Neuronal stem cell (in vitro differentiated cells): ENCODE measurements at regions not wholly inside any gene's neighbourhood (a gene's known extent, or its start where the extent isn't known, plus 50 kb on each side); places are given as distances from the start of the nearest gene placed in this dataset.

Experiments used
- DNase-seq: peaks from one replicate; pipeline ENCODE4 v3.0.0-alpha.2; 2013; ENCODE audit warnings: low spot score
- H2AFZ ChIP-seq: one replicate; pipeline ENCODE4 v1.6.1; 2013; ENCODE audit warnings: mild to moderate bottlenecking, low read length, inconsistent platforms
- H2AK5ac ChIP-seq: 2 replicates; pipeline ENCODE4 v1.6.1; 2013; ENCODE audit warnings: low read depth, mild to moderate bottlenecking, inconsistent platforms, low read length, moderate library complexity, mixed read lengths
- H2BK120ac ChIP-seq: 2 replicates; pipeline ENCODE4 v1.6.1; 2013; ENCODE audit warnings: low read depth, mild to moderate bottlenecking, inconsistent platforms, low read length, moderate library complexity, mixed read lengths
- H2BK12ac ChIP-seq: one replicate; pipeline ENCODE4 v1.6.1; 2013; ENCODE audit warnings: low read length, inconsistent platforms
- H2BK15ac ChIP-seq: 2 replicates; pipeline ENCODE4 v1.6.1; 2013; ENCODE audit warnings: mild to moderate bottlenecking, low read length, inconsistent platforms, mixed read lengths
- H2BK5ac ChIP-seq: one replicate; pipeline ENCODE4 v1.6.1; 2013; ENCODE audit warnings: inconsistent platforms, mild to moderate bottlenecking, low read length, moderate library complexity
- H3K14ac ChIP-seq: one replicate; pipeline ENCODE4 v1.6.1; 2013; ENCODE audit warnings: low read length, inconsistent platforms
- H3K18ac ChIP-seq: 2 replicates; pipeline ENCODE4 v1.6.1; 2013; ENCODE audit warnings: low read length, inconsistent platforms
- H3K23ac ChIP-seq: 2 replicates; pipeline ENCODE4 v1.6.1; 2013; ENCODE audit warnings: low read depth, mild to moderate bottlenecking, mixed read lengths, low read length, inconsistent platforms; ENCODE audit not compliant: poor library complexity
- H3K27ac ChIP-seq: replicated peaks from 3 replicates; pipeline ENCODE4 v1.5.1; 2013; ENCODE audit warnings: low read length, inconsistent platforms
- H3K27me3 ChIP-seq, 3 experiments: 2 replicates each; pipeline ENCODE4 v1.6.1; 2013; ENCODE audit warnings: low read length in 3 of 3, mild to moderate bottlenecking in 2 of 3, inconsistent platforms in 1 of 3, low read depth in 1 of 3, mixed read lengths in 1 of 3, moderate library complexity in 1 of 3; ENCODE audit not compliant: control insufficient read depth in 3 of 3, insufficient read depth in 3 of 3
- H3K36me3 ChIP-seq, 2 donors: replicated peaks in 1 of 2; 2 replicates each; pipeline ENCODE4 v1.6.1; 2013; ENCODE audit warnings: low read length in 2 of 2; ENCODE audit not compliant: control insufficient read depth in 2 of 2, insufficient read depth in 2 of 2
- H3K4ac ChIP-seq: 2 replicates; pipeline ENCODE4 v1.6.1; 2013; ENCODE audit warnings: inconsistent platforms, mild to moderate bottlenecking, low read length, moderate library complexity
- H3K4me1 ChIP-seq, 2 donors: 1 replicate in 1 of 2; 2 replicates in 1 of 2; pipeline ENCODE4 v1.6.1; 2013; ENCODE audit warnings: low read length in 2 of 2, low read depth in 1 of 2; ENCODE audit not compliant: control insufficient read depth in 2 of 2, insufficient read depth in 1 of 2
- H3K4me2 ChIP-seq: one replicate; pipeline ENCODE4 v1.6.1; 2013; ENCODE audit warnings: mild to moderate bottlenecking, low read length, inconsistent platforms; ENCODE audit not compliant: insufficient read depth, poor library complexity, severe bottlenecking
- H3K4me3 ChIP-seq, 2 donors: 2 replicates each; pipeline ENCODE4 v1.5.1; 2013; ENCODE audit warnings: low read length in 2 of 2, mild to moderate bottlenecking in 2 of 2, inconsistent platforms in 1 of 2, moderate library complexity in 1 of 2
- H3K79me1 ChIP-seq: one replicate; pipeline ENCODE4 v1.6.1; 2013; ENCODE audit warnings: low read depth, mild to moderate bottlenecking, inconsistent platforms, low read length, moderate library complexity
- H3K9ac ChIP-seq: one replicate; pipeline ENCODE4 v1.6.1; 2013; ENCODE audit warnings: mild to moderate bottlenecking, low read depth, low read length, inconsistent platforms; ENCODE audit not compliant: poor library complexity
- H3K9me3 ChIP-seq, 2 donors: replicated peaks in 1 of 2; 2 replicates each; pipeline versions ENCODE3 to v1.6.1; 2013; ENCODE audit warnings: low read length in 2 of 2, mild to moderate bottlenecking in 2 of 2, inconsistent platforms in 1 of 2, low read depth in 1 of 2, mixed read lengths in 1 of 2, moderate library complexity in 1 of 2; ENCODE audit not compliant: control insufficient read depth in 2 of 2, insufficient read depth in 1 of 2
- H4K8ac ChIP-seq: one replicate; pipeline ENCODE4 v1.6.1; 2013; ENCODE audit warnings: low read depth, mild to moderate bottlenecking, inconsistent platforms, low read length, moderate library complexity
- H4K91ac ChIP-seq: one replicate; pipeline ENCODE4 v1.6.1; 2013; ENCODE audit warnings: low read length, low read depth, mild to moderate bottlenecking, inconsistent platforms; ENCODE audit not compliant: poor library complexity
- WGBS, 2 donors: extraction: QIAGEN DNeasy Blood & Tissue Kit; methylation state at CpG; one replicate each; pipeline ENCODE4 v1.1.7; 2013; ENCODE audit warnings: missing lambda C conversion rate in 2 of 2, mixed read lengths in 1 of 2; ENCODE audit not compliant: insufficient read length in 2 of 2, insufficient replicate concordance in 1 of 2; ENCODE audit errors: extremely low coverage in 2 of 2; 5-methylcytosine and 5-hydroxymethylcytosine counted together

DNA sequence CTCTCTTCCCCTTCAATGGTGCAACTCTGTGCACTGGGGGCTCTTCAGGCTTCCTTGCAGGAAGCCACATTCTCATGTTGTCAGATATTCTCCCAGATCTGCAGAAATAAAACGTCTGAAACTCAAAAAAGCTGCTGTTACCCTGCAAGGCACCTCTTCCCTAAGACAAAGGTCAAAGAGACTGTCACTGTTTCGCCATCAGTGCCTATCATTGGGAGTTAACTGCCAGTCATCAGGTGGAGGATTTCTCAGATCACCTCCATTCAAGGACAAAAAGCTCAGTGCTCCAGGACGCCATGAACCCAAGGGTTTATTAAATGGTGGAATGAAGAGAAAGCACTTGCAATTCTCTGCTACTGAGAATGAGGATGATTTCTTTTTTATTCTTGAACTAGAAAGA is 144.6 kb upstream of the PALS2 start:
- no peak overlapping the region for H3K27ac ChIP-seq
- no peaks in the 10 kb centered on the region for H3K79me1 ChIP-seq
- peaks cover 0 to 6% of the 10 kb centered on the region in 2 donors for H3K9me3 ChIP-seq
- H4K8ac ChIP-seq = no peak overlapping the region
- H3K4me2 ChIP-seq = no peak overlapping the region
- no peaks in the 10 kb centered on the region for H3K36me3 ChIP-seq
- no peak overlapping the region for H2BK12ac ChIP-seq
- no peak overlapping the region for H3K4ac ChIP-seq
- no peak overlapping the region for H4K91ac ChIP-seq
- no peak overlapping the region for H3K23ac ChIP-seq
- H2BK5ac ChIP-seq = no peak overlapping the region
- no CpG with 5 or more reads among the region's 3 CpGs for WGBS, 2 donors
- peaks cover 0 to 8% of the 10 kb centered on the region in 2 donors for H3K4me1 ChIP-seq
- H3K18ac ChIP-seq = no peak overlapping the region
- H2BK15ac ChIP-seq = no peak overlapping the region
- H3K27me3 ChIP-seq = no peaks in the 10 kb centered on the region
- no peak for DNase-seq
- no peak overlapping the region for H3K14ac ChIP-seq
- H2AFZ ChIP-seq = no peak overlapping the region
- H3K4me3 ChIP-seq = no peak overlapping the region
- H2AK5ac ChIP-seq = no peak overlapping the region
- no peak overlapping the region for H2BK120ac ChIP-seq
- H3K9ac ChIP-seq = no peak overlapping the region

DNA sequence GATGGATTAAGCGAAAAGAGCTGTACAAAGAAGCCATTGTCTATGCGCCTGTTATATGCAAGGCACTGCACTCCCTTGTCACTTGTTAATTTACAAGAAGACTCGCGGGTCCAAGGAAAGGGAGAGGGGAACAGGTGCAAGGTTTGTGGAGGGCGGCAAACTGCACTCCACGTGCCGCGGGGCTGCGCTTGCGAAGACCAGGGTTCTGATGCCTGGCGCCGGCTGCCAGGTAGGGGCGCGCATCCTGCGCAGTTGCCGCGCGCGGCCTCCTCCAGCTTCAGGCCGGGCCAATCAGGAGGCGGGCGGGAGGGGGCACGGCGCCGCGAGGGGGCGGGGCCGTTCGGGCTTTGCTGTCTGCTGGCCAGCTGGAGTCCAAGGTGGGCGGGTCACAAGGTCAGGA is 140.6 kb upstream of the PALS2 start:
- Histone ChIP-seq H2AFZ (no peak overlapping the region), H3K4me1 (peaks cover 0 to 4% of the 10 kb centered on the region in 2 donors), H3K27me3 (peaks cover 0 to 5% (median 0%) of the 10 kb centered on the region in 3 experiments), H2BK5ac (no peak overlapping the region), H3K9ac (no peak overlapping the region), H2BK15ac (no peak overlapping the region), H3K23ac (no peak overlapping the region), H3K4me3 (no peak overlapping the region), H3K79me1 (no peaks in the 10 kb centered on the region), H3K14ac (peak overlapping the region; percentile 51), H3K27ac (no peak overlapping the region), H3K18ac (no peak overlapping the region), H2BK12ac (no peak overlapping the region), H4K8ac (no peak overlapping the region), H4K91ac (no peak overlapping the region), H3K4ac (no peak overlapping the region), H3K9me3 (no peaks in the 10 kb centered on the region), H2AK5ac (no peak overlapping the region), H3K36me3 (no peaks in the 10 kb centered on the region), H2BK120ac (no peak overlapping the region), H3K4me2 (no peak overlapping the region)
- no CpG with 5 or more reads among the region's 30 CpGs for WGBS, 2 donors
- no peak for DNase-seq

DNA sequence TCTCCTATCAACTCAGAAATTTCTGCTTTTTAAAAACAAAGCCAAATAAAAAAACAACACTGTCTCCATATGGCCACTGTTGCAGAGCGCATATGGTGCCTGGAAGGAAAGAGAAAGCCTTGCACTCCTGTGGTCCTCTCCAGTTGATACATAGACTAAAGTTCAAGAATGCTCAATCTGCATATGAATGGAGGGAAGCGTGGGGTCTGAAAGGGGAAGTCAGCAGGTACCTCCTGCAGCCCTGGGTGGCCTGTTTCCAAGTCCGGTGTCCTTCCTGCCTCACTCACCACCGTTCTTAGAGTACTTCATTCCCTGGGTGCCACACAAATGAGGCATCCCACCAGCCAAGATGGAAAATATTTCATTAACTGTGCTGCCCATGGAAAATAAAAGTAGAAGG is 138.3 kb upstream of the PALS2 start:
- H3K4ac ChIP-seq = no peak overlapping the region
- peaks cover 0 to 5% (median 0%) of the 10 kb centered on the region in 3 experiments for H3K27me3 ChIP-seq
- H2AFZ ChIP-seq = no peak overlapping the region
- H4K91ac ChIP-seq = no peak overlapping the region
- no peak overlapping the region for H3K4me2 ChIP-seq
- no peak overlapping the region for H3K4me3 ChIP-seq
- H3K27ac ChIP-seq = no peak overlapping the region
- no peak overlapping the region for H3K23ac ChIP-seq
- no peak overlapping the region for H4K8ac ChIP-seq
- no peaks in the 10 kb centered on the region for H3K9me3 ChIP-seq
- no peak overlapping the region for H2AK5ac ChIP-seq
- peak; percentile 14 for DNase-seq
- peaks cover 0 to 2% of the 10 kb centered on the region in 2 donors for H3K4me1 ChIP-seq
- H3K79me1 ChIP-seq = no peaks in the 10 kb centered on the region
- no peak overlapping the region for H2BK12ac ChIP-seq
- H3K9ac ChIP-seq = no peak overlapping the region
- H2BK120ac ChIP-seq = no peak overlapping the region
- no CpG with 5 or more reads among the region's 4 CpGs for WGBS, 2 donors
- no peak overlapping the region for H2BK5ac ChIP-seq
- no peak overlapping the region for H3K14ac ChIP-seq
- H2BK15ac ChIP-seq = no peak overlapping the region
- H3K36me3 ChIP-seq = no peaks in the 10 kb centered on the region
- no peak overlapping the region for H3K18ac ChIP-seq

DNA sequence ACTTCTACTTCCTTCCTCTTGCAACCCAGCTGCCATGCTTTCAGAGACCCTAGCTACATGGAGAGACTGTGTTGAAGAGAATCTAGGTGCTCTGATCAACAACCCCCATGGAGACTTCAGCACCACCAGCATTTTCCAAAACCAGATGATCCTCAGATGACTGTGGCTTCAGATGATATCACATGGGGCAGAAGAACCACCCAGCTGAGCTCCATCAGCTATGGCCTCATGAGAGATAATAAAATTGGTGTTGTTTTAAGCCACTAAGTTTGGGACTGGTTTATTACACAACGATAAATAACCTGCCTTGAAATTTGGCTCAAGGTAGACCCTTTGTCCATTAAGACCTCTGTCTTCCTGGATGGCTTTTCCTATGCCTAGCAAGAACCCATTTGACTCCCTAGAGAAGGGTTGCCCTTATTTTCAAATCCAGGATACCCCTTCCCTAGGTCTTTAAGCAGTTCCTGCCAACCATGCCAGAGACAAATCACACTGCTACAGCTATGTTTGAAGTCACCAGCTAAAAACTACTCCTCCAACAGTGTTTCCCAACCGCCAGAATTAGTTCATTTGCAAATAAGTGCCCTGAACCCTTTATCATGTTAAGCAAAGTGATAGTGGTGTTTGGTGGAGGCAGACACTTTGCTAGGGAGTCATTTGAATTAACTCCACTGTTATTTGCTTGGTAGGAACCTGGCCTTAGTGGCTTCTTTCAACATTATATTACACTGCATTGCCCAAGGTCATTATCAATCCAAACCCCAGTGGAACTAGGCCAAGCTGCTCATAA is 136.9 kb upstream of the PALS2 start:
- H3K4me2 ChIP-seq = no peak overlapping the region
- H3K18ac ChIP-seq = no peak overlapping the region
- DNase-seq = no peak
- H3K4ac ChIP-seq = no peak overlapping the region
- no peak overlapping the region for H3K14ac ChIP-seq
- peaks cover 0 to 2% of the 10 kb centered on the region in 2 donors for H3K4me1 ChIP-seq
- H2AFZ ChIP-seq = no peak overlapping the region
- H2BK5ac ChIP-seq = no peak overlapping the region
- H2AK5ac ChIP-seq = no peak overlapping the region
- no peaks in the 10 kb centered on the region for H3K79me1 ChIP-seq
- no peak overlapping the region for H3K9ac ChIP-seq
- H3K9me3 ChIP-seq = no peaks in the 10 kb centered on the region
- H3K27me3 ChIP-seq = peaks cover 0 to 5% (median 0%) of the 10 kb centered on the region in 3 experiments
- no peak overlapping the region for H3K27ac ChIP-seq
- H4K8ac ChIP-seq = no peak overlapping the region
- no peak overlapping the region for H4K91ac ChIP-seq
- WGBS, 2 donors = no CpG with 5 or more reads among the region's 2 CpGs
- H3K36me3 ChIP-seq = no peaks in the 10 kb centered on the region
- no peak overlapping the region for H3K23ac ChIP-seq
- H2BK15ac ChIP-seq = no peak overlapping the region
- no peak overlapping the region for H2BK12ac ChIP-seq
- no peak overlapping the region for H3K4me3 ChIP-seq
- H2BK120ac ChIP-seq = no peak overlapping the region
